Calu3 (cell line): ENCODE measurements at regions not wholly inside any gene's neighbourhood (a gene's known extent, or its start where the extent isn't known, plus 50 kb on each side); places are given as distances from the start of the nearest gene placed in this dataset.

ENCODE experiments used
- BruUV-seq: library from RNA; stranded (reverse); fragments of 400-500 nt; replicated peaks from 2 replicates; lab custom pipeline; 2021; lab: Mats Ljungman, UMichigan
- CTCF ChIA-PET: fragments of 300-600 bp; sonication (Branson Sonifier 250); formaldehyde crosslinking; loops from one replicate; lab custom pipeline; 2022; ENCODE audit warnings: antibody characterized with exemption; lab: Charles Lee
- DNase-seq: peaks from one replicate; pipeline ENCODE4 v3.0.0; 2022
- H3K27ac Mint-ChIP-seq: one replicate; pipeline ENCODE4 v1.8.0; 2022; ENCODE audit warnings: mixed read lengths; ENCODE audit not compliant: unreplicated experiment
- H3K27me3 Mint-ChIP-seq: one replicate; pipeline ENCODE4 v1.8.0; 2022; ENCODE audit warnings: mixed read lengths; ENCODE audit not compliant: unreplicated experiment
- H3K36me3 Mint-ChIP-seq: one replicate; pipeline ENCODE4 v1.8.0; 2022; ENCODE audit warnings: mild to moderate bottlenecking, moderate library complexity, mixed read lengths; ENCODE audit not compliant: insufficient read depth, unreplicated experiment
- H3K4me1 Mint-ChIP-seq: one replicate; pipeline ENCODE4 v1.8.0; 2022; ENCODE audit warnings: mild to moderate bottlenecking, low read depth, mixed read lengths; ENCODE audit not compliant: unreplicated experiment
- H3K4me3 Mint-ChIP-seq: one replicate; pipeline ENCODE4 v1.8.0; 2022; ENCODE audit warnings: mild to moderate bottlenecking, low read depth, moderate library complexity, mixed read lengths; ENCODE audit not compliant: unreplicated experiment
- H3K9me3 Mint-ChIP-seq: one replicate; pipeline ENCODE4 v1.8.0; 2022; ENCODE audit warnings: low read depth, mixed read lengths; ENCODE audit not compliant: unreplicated experiment
- CTCF ChIP-seq: fragments of 200-600 bp; IDR thresholded peaks from one replicate; pipeline ENCODE4 v1.8.0; 2022; ENCODE audit warnings: antibody characterized with exemption; ENCODE audit not compliant: unreplicated experiment
- intact Hi-C: fragments of 100-400 bp; cut with micrococcal nuclease; formaldehyde crosslinking; loops from one replicate; pipeline ENCODE4 v1.10.0; 2022; ENCODE audit not compliant: unreplicated experiment

- Mint-ChIP-seq H3K4me1 (no peaks in the 10 kb centered on the region), H3K27ac (no peak overlapping the region), H3K27me3 (no peaks in the 10 kb centered on the region), H3K36me3 (no peaks in the 10 kb centered on the region), H3K9me3 (peaks cover 4% of the 10 kb centered on the region), H3K4me3 (no peak overlapping the region)
- TF ChIP-seq CTCF: no peak
- DNase-seq: no peak
- BruUV-seq: no TSS peak
- intact Hi-C loops: no loop called here
- CTCF ChIA-PET: no interaction called here
Measured at GRCh38 chr17:69608808-69609472, 194.4 kb downstream of the MAP2K6 start.

GRCh38 chr17:69609473-69610305 is 195.2 kb downstream of the MAP2K6 start:
- BruUV-seq: no TSS peak
- DNase-seq: peak; percentile 7
- Mint-ChIP-seq H3K4me3 (no peak overlapping the region), H3K9me3 (peaks cover 4% of the 10 kb centered on the region), H3K36me3 (no peaks in the 10 kb centered on the region), H3K27ac (no peak overlapping the region), H3K4me1 (no peaks in the 10 kb centered on the region), H3K27me3 (no peaks in the 10 kb centered on the region)
- TF ChIP-seq CTCF: no peak
- CTCF ChIA-PET: interaction anchor here (0.6 kb wide), 1 partner anchor 549 kb away, joined by 3 read pairs; no protein-coding TSS in a partner anchor
- intact Hi-C loops: no loop called here

DNA sequence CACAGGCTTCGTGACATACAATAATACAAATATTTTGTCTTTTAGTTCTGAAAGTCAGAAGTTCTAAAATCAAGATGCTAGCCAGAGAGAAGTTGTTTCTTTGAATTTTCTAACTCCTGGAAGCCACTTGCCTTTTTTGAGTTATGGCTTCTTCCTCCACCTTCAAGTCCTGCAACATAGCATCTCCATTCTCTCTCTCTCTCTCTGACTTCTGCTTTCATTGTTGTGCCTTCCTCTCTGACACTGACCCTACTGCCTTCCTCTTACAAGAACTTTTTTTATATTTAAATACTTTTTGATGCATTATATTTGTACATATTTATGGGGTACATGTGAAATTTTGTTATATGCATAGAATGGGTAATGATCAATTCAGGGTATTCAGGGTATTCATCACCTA is 205.9 kb downstream of the MAP2K6 start:
- BruUV-seq: no TSS peak
- H3K4me1 Mint-ChIP-seq: no peaks in the 10 kb centered on the region
- peaks cover 20% of the 10 kb centered on the region for H3K9me3 Mint-ChIP-seq
- CTCF ChIA-PET: no interaction called here
- no peak overlapping the region for H3K4me3 Mint-ChIP-seq
- H3K27ac Mint-ChIP-seq: no peak overlapping the region
- no peaks in the 10 kb centered on the region for H3K36me3 Mint-ChIP-seq
- DNase-seq: no peak
- TF ChIP-seq CTCF: no peak
- no peaks in the 10 kb centered on the region for H3K27me3 Mint-ChIP-seq
- intact Hi-C loops: no loop called here

- no peaks in the 10 kb centered on the region for H3K27me3 Mint-ChIP-seq
- no TSS peak for BruUV-seq
Measured at GRCh38 chr17:69625474-69625873, 211.0 kb downstream of the MAP2K6 start.

More at GRCh38 chr17:69625474-69625873, 211.0 kb downstream of the MAP2K6 start:
- intact Hi-C loops: no loop called here
- no peak for DNase-seq
- Mint-ChIP-seq H3K4me1 (no peaks in the 10 kb centered on the region), H3K27ac (no peak overlapping the region), H3K36me3 (no peaks in the 10 kb centered on the region), H3K9me3 (peaks cover 20% of the 10 kb centered on the region), H3K4me3 (no peak overlapping the region)
- CTCF ChIA-PET: no interaction called here
- TF ChIP-seq CTCF: no peak
